CD14-positive monocyte (primary cell): ENCODE measurements at regions not wholly inside any gene's neighbourhood (a gene's known extent, or its start where the extent isn't known, plus 50 kb on each side); places are given as distances from the start of the nearest gene placed in this dataset.

Experiments used
- DNase-seq, 3 donors: peaks; one replicate each; pipeline ENCODE4 v3.0.0-alpha.2; 2011 to 2022
- H2AFZ ChIP-seq: 2 replicates; pipeline ENCODE4 v1.6.0; 2012; ENCODE audit warnings: mild to moderate bottlenecking, low read depth, low read length, inconsistent platforms; ENCODE audit not compliant: insufficient read depth, poor library complexity, severe bottlenecking
- H3K27ac ChIP-seq, 2 donors: 1 replicate in 1 of 2; 2 replicates in 1 of 2; pipeline ENCODE4 v1.5.1; 2012 to 2013; ENCODE audit warnings: low read length in 2 of 2, control low read depth in 1 of 2, inconsistent platforms in 1 of 2, low read depth in 1 of 2, mild to moderate bottlenecking in 1 of 2
- H3K27me3 ChIP-seq, 2 donors: one replicate each; pipeline versions ENCODE4 v1.6.0 to v1.6.1; 2011 to 2013; ENCODE audit warnings: low read length in 2 of 2; ENCODE audit not compliant: control insufficient read depth in 2 of 2, insufficient read depth in 2 of 2
- H3K36me3 ChIP-seq, 2 donors: replicated peaks in 1 of 2; 1 replicate in 1 of 2; 2 replicates in 1 of 2; pipeline versions ENCODE4 v1.5.1 to v1.6.1; 2012 to 2013; ENCODE audit warnings: low read length in 2 of 2, control low read depth in 1 of 2, inconsistent platforms in 1 of 2, mild to moderate bottlenecking in 1 of 2; ENCODE audit not compliant: insufficient read depth in 2 of 2, control insufficient read depth in 1 of 2
- H3K4me1 ChIP-seq, 2 donors: 1 replicate in 1 of 2; 2 replicates in 1 of 2; pipeline versions ENCODE4 v1.5.1 to v1.6.1; 2012 to 2013; ENCODE audit warnings: low read length in 2 of 2, control low read depth in 1 of 2, inconsistent platforms in 1 of 2, mild to moderate bottlenecking in 1 of 2, moderate library complexity in 1 of 2; ENCODE audit not compliant: insufficient read depth in 2 of 2, control insufficient read depth in 1 of 2
- H3K4me2 ChIP-seq: replicated peaks from 2 replicates; pipeline ENCODE3; 2012; ENCODE audit warnings: low read length, moderate library complexity, mild to moderate bottlenecking; ENCODE audit not compliant: poor library complexity, severe bottlenecking; ENCODE audit errors: extremely low read depth
- H3K4me3 ChIP-seq, 3 experiments: fragments of 200-600 bp in 1 of 3; sonication (generic) in 1 of 3; replicated peaks in 1 of 3; 1 replicate in 2 of 3; 2 replicates in 1 of 3; pipeline ENCODE4 v1.5.1; 2011 to 2013; ENCODE audit warnings: low read length in 3 of 3, mild to moderate bottlenecking in 3 of 3, control low read depth in 2 of 3, low read depth in 2 of 3, inconsistent platforms in 1 of 3, moderate library complexity in 1 of 3
- H3K79me2 ChIP-seq: 2 replicates; pipeline ENCODE4 v1.6.0; 2012; ENCODE audit warnings: mild to moderate bottlenecking, control low read depth, inconsistent platforms, low read length, moderate library complexity; ENCODE audit not compliant: insufficient read depth
- H3K9ac ChIP-seq: 2 replicates; pipeline ENCODE4 v1.6.0; 2017; ENCODE audit warnings: low read length, mild to moderate bottlenecking; ENCODE audit not compliant: insufficient read depth, poor library complexity, severe bottlenecking
- H3K9me3 ChIP-seq, 2 donors: replicated peaks in 1 of 2; 1 replicate in 1 of 2; 2 replicates in 1 of 2; pipeline versions ENCODE4 v1.5.1 to v1.6.1; 2012 to 2013; ENCODE audit warnings: low read length in 2 of 2, control low read depth in 1 of 2; ENCODE audit not compliant: control insufficient read depth in 1 of 2, insufficient read depth in 1 of 2
- H4K20me1 ChIP-seq: 2 replicates; pipeline ENCODE4 v1.6.0; 2012; ENCODE audit warnings: mild to moderate bottlenecking, low read length, control low read depth, moderate library complexity; ENCODE audit not compliant: insufficient read depth
- H3K27ac Mint-ChIP-seq, 7 donors: one replicate each; pipeline ENCODE4 v1.8.0; 2020; ENCODE audit warnings: mild to moderate bottlenecking in 7 of 7, mixed read lengths in 7 of 7, moderate library complexity in 6 of 7, inconsistent platforms in 2 of 7
- H3K27me3 Mint-ChIP-seq, 3 donors: one replicate each; pipeline ENCODE4 v1.8.0; 2021 to 2022; ENCODE audit warnings: low read depth in 3 of 3, mild to moderate bottlenecking in 3 of 3, mixed read lengths in 3 of 3, moderate library complexity in 3 of 3, inconsistent platforms in 1 of 3
- H3K36me3 Mint-ChIP-seq, 2 donors: one replicate each; pipeline ENCODE4 v1.8.0; 2020; ENCODE audit warnings: mixed read lengths in 2 of 2, inconsistent platforms in 1 of 2, mild to moderate bottlenecking in 1 of 2
- H3K4me1 Mint-ChIP-seq: one replicate; pipeline ENCODE4 v1.8.0; 2020; ENCODE audit warnings: mild to moderate bottlenecking, mixed read lengths
- H3K4me3 Mint-ChIP-seq, 2 donors: one replicate each; pipeline ENCODE4 v1.8.0; 2020; ENCODE audit warnings: mild to moderate bottlenecking in 2 of 2, mixed read lengths in 2 of 2, moderate library complexity in 1 of 2
- H3K9me3 Mint-ChIP-seq, 7 donors: one replicate each; pipeline ENCODE4 v1.8.0; 2020 to 2022; ENCODE audit warnings: mixed read lengths in 7 of 7, mild to moderate bottlenecking in 6 of 7, moderate library complexity in 6 of 7, inconsistent platforms in 2 of 7
- CTCF ChIP-seq: fragments of 200-600 bp; IDR thresholded peaks from one replicate; pipeline ENCODE4 v1.8.0; 2022; ENCODE audit warnings: antibody characterized with exemption, mild to moderate bottlenecking
- WGBS: methylation state at CpG from one replicate; pipeline ENCODE4 v1.1.5; 2013; ENCODE audit warnings: missing lambda C conversion rate; ENCODE audit not compliant: insufficient coverage; 5-methylcytosine and 5-hydroxymethylcytosine counted together
- intact Hi-C, 2 donors: fragments of 100-400 bp; cut with micrococcal nuclease; formaldehyde crosslinking; loops; one replicate each; pipeline versions ENCODE4 v1.15.0 to v1.15.1; 2023

- no peak for DNase-seq
- no CpG with 5 or more reads among the region's 4 CpGs for WGBS
- Mint-ChIP-seq H3K4me1 (peaks cover 27% of the 10 kb centered on the region), H3K27ac (no peak overlapping the region), H3K36me3 (no peaks in the 10 kb centered on the region), H3K27me3 (peaks cover 0 to 4% (median 0%) of the 10 kb centered on the region in 3 donors), H3K9me3 (peaks cover 0 to 8% (median 6%) of the 10 kb centered on the region in 7 donors), H3K4me3 (no peak overlapping the region)
- Histone ChIP-seq H3K36me3 (no peaks in the 10 kb centered on the region), H2AFZ (no peak overlapping the region), H3K4me2 (no peak overlapping the region), H3K4me3 (no peak overlapping the region), H3K9ac (no peak overlapping the region), H3K27me3 (no peaks in the 10 kb centered on the region), H3K79me2 (no peaks in the 10 kb centered on the region), H4K20me1 (no peaks in the 10 kb centered on the region), H3K4me1 (peaks cover 0 to 5% of the 10 kb centered on the region in 2 donors), H3K9me3 (peaks cover 0 to 8% of the 10 kb centered on the region in 2 donors), H3K27ac (no peak overlapping the region)
- TF ChIP-seq CTCF: no peak
- intact Hi-C loops: no loop called here
These were observed 131.6 kb downstream of the TM2D1 start for GRCh38 chr1:61593331-61593730.

DNA sequence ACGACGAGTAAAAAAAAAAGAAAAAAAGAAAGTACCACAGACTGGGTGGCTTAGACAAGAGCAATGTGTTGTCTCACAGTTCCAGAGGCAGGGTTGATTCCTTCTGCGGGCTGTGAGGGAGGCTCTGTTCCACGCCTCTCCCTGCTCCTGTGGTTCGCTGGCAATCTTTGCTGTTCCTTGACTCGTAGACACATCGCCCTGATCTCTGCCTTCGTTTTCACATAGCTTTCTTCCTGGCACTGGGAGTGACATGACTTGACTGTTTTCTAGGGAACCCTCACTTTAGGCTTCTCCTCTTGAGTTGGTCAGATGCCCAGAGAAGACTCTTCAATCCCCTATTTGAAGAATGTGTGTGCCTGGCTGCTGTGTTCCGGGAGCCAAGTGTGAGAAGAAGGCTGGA lies 133.6 kb downstream of the TM2D1 start:
- Mint-ChIP-seq H3K4me1 (peaks cover 27% of the 10 kb centered on the region), H3K36me3 (no peaks in the 10 kb centered on the region), H3K4me3 (no peak overlapping the region), H3K27ac (no peak overlapping the region), H3K9me3 (peaks cover 0 to 4% (median 0%) of the 10 kb centered on the region in 7 donors), H3K27me3 (peaks cover 0 to 4% (median 0%) of the 10 kb centered on the region in 3 donors)
- intact Hi-C loops: no loop called here
- peaks cover 0 to 5% of the 10 kb centered on the region in 2 donors for H3K4me1 ChIP-seq
- no peaks in the 10 kb centered on the region for H3K9me3 ChIP-seq
- H4K20me1 ChIP-seq: no peaks in the 10 kb centered on the region
- no peak for DNase-seq
- no peaks in the 10 kb centered on the region for H3K27me3 ChIP-seq
- WGBS: 95% methylated on average over 9 of the region's 9 CpGs
- TF ChIP-seq CTCF: no peak
- no peak overlapping the region for H3K4me3 ChIP-seq
- no peaks in the 10 kb centered on the region for H3K79me2 ChIP-seq
- no peak overlapping the region for H3K9ac ChIP-seq
- no peaks in the 10 kb centered on the region for H3K36me3 ChIP-seq
- H2AFZ ChIP-seq: no peak overlapping the region
- no peak overlapping the region for H3K27ac ChIP-seq
- no peak overlapping the region for H3K4me2 ChIP-seq
